K562 (cell line): ENCODE measurements at regions not wholly inside any gene's neighbourhood (a gene's known extent, or its start where the extent isn't known, plus 50 kb on each side); places are given as distances from the start of the nearest gene placed in this dataset.

Source experiments
- ATAC-seq: fragments of 200-7000 bp; cut with Tn5 transposase; 3 replicates; pipeline ENCODE4 v1.9.1; 2020; ENCODE audit warnings: moderate library complexity
- BruUV-seq: library from RNA; stranded (reverse); fragments of 400-500 nt; replicated peaks from 2 replicates; lab custom pipeline; 2021; lab: Mats Ljungman, UMichigan
- CTCF ChIA-PET: fragments of 300-600 bp; formaldehyde crosslinking; extraction: SDS; loops from one replicate; lab custom pipeline; 2021; ENCODE audit warnings: low intra/inter-chr PET ratio; lab: Yijun Ruan, JAX
- POLR2A ChIA-PET: fragments of 300-600, 350-650 bp; sonication (Branson Sonifier 250); formaldehyde crosslinking; extraction: SDS; loops from one replicate; lab custom pipeline; 2021; ENCODE audit warnings: antibody characterized with exemption, inconsistent platforms; lab: Yijun Ruan, JAX
- DNase-seq, 4 experiments: peaks; one replicate each; pipeline versions ENCODE4 v3.0.0 to v3.0.0-alpha.2; 2011 to 2018; ENCODE audit warnings: low spot score in 3 of 4, mixed read lengths in 3 of 4; ENCODE audit errors: extremely low read depth in 1 of 4
- FAIRE-seq: peaks from 2 replicates; lab custom pipeline; 2011; peaks lifted over from hg19 to GRCh38; lab: Jason Lieb, UNC
- H2AFZ ChIP-seq: 2 replicates; pipeline ENCODE4 v1.6.0; 2011; ENCODE audit warnings: low read depth, low read length, control low read depth, inconsistent platforms
- H3K27ac ChIP-seq: fragments of 200-600 bp; 3 replicates; pipeline ENCODE4 v1.8.0; 2011; ENCODE audit warnings: low read depth, mild to moderate bottlenecking, control low read depth, inconsistent platforms, low read length, moderate library complexity, mixed read lengths; ENCODE audit errors: extremely low read depth
- H3K27me3 ChIP-seq, 2 experiments: fragments of 300-600 bp in 1 of 2; 2 replicates in 1 of 2; 3 replicates in 1 of 2; pipeline versions ENCODE4 v1.6.0 to v1.8.0; 2011; ENCODE audit warnings: inconsistent platforms in 2 of 2, low read length in 2 of 2, mild to moderate bottlenecking in 1 of 2, mixed read lengths in 1 of 2, moderate library complexity in 1 of 2; ENCODE audit not compliant: control insufficient read depth in 2 of 2, insufficient read depth in 2 of 2
- H3K36me3 ChIP-seq: fragments of 300-600 bp; 3 replicates; pipeline ENCODE4 v1.8.0; 2011; ENCODE audit warnings: mild to moderate bottlenecking, low read length, inconsistent platforms; ENCODE audit not compliant: control insufficient read depth, insufficient read depth
- H3K4me1 ChIP-seq, 2 experiments: fragments of 200-600 bp in 1 of 2; replicated peaks in 1 of 2; 2 replicates in 1 of 2; 3 replicates in 1 of 2; pipeline versions ENCODE4 v1.5.1 to v1.8.0; 2011; ENCODE audit warnings: inconsistent platforms in 2 of 2, low read length in 2 of 2, mild to moderate bottlenecking in 1 of 2, mixed read lengths in 1 of 2, moderate library complexity in 1 of 2; ENCODE audit not compliant: control insufficient read depth in 2 of 2, insufficient read depth in 2 of 2
- H3K4me2 ChIP-seq: 2 replicates; pipeline ENCODE4 v1.6.1; 2011; ENCODE audit warnings: low read length, control low read depth, inconsistent platforms, mixed read lengths; ENCODE audit not compliant: insufficient read depth
- H3K4me3 ChIP-seq: fragments of 200-600 bp; sonication (generic), shearing (Covaris generic); 2 replicates; pipeline ENCODE4 v1.5.1; 2016; ENCODE audit warnings: control low read depth, inconsistent platforms
- H3K79me2 ChIP-seq: fragments of 200-600 bp; 3 replicates; pipeline ENCODE4 v1.8.0; 2011; ENCODE audit warnings: low read length, inconsistent platforms; ENCODE audit not compliant: control insufficient read depth, insufficient read depth
- H3K9ac ChIP-seq, 2 experiments: 2 replicates each; pipeline versions ENCODE4 v1.6.0 to v1.6.1; 2011; ENCODE audit warnings: low read depth in 2 of 2, low read length in 2 of 2, control low read depth in 1 of 2, inconsistent platforms in 1 of 2, mild to moderate bottlenecking in 1 of 2, mixed read lengths in 1 of 2; ENCODE audit not compliant: insufficient read depth in 1 of 2
- H3K9me1 ChIP-seq: one replicate; pipeline ENCODE4 v1.6.0; 2011; ENCODE audit warnings: inconsistent platforms, mild to moderate bottlenecking, low read length, moderate library complexity; ENCODE audit not compliant: control insufficient read depth, insufficient read depth
- H3K9me3 ChIP-seq: replicated peaks from 2 replicates; pipeline ENCODE4 v1.5.1; 2011; ENCODE audit warnings: low read depth, low read length, inconsistent platforms; ENCODE audit not compliant: control insufficient read depth, insufficient read depth
- H4K20me1 ChIP-seq: replicated peaks from 2 replicates; pipeline ENCODE4 v1.6.1; 2011; ENCODE audit warnings: low read length, inconsistent platforms, mixed read lengths; ENCODE audit not compliant: control insufficient read depth, insufficient read depth
- KAT8 ChIP-seq: fragments of 450-650 bp; IDR thresholded peaks from 2 replicates; pipeline ENCODE4 v1.6.1; 2016; ENCODE audit warnings: low read depth, mild to moderate bottlenecking
- NELFE ChIP-seq: IDR thresholded peaks from 2 replicates; pipeline ENCODE4 v1.6.1; 2011; ENCODE audit warnings: mild to moderate bottlenecking; ENCODE audit not compliant: insufficient read depth, insufficient read length
- RBM14 ChIP-seq: fragments of 200-400 bp; formaldehyde crosslinking; IDR thresholded peaks from 2 replicates; pipeline ENCODE4 v1.6.1; 2018; ENCODE audit warnings: low read depth, mild to moderate bottlenecking, low read length, moderate library complexity, borderline replicate concordance; ENCODE audit not compliant: insufficient read depth
- ZBTB7A ChIP-seq: IDR thresholded peaks from 2 replicates; pipeline ENCODE4 v1.6.1; 2011; ENCODE audit warnings: low read depth, mild to moderate bottlenecking, low read length, moderate library complexity, borderline replicate concordance; ENCODE audit not compliant: control insufficient read depth
- ZNF696 ChIP-seq: fragments of 250-450 bp; sonication (Bioruptor Pico); conservative IDR thresholded peaks from 2 replicates; pipeline ENCODE4 v1.4.0; 2020; ENCODE audit warnings: mild to moderate bottlenecking, moderate library complexity
- WGBS: fragments of 100-300 bp; shearing (Covaris generic); methylation state at CpG from one replicate; pipeline ENCODE4 v1.1.6; 2016; ENCODE audit warnings: low coverage, mixed read lengths; ENCODE audit not compliant: insufficient coverage; ENCODE audit errors: missing lambda C conversion rate; 5-methylcytosine and 5-hydroxymethylcytosine counted together
- in situ Hi-C: fragments of 300-500 bp; cut with MboI; formaldehyde crosslinking; loops from 4 replicates; pipeline ENCODE4 v1.15.0; 2018; ENCODE audit warnings: inconsistent platforms, mixed read lengths
- intact Hi-C: fragments of 100-400 bp; cut with micrococcal nuclease; formaldehyde crosslinking; loops from 2 replicates; pipeline ENCODE4 v1.14.2; 2022
- TF ChIP-seq, protein P1 (sequence below), 2 experiments: fragments of 450-650 bp; conservative IDR thresholded peaks; 2 replicates each; pipeline ENCODE4 v1.6.1; 2017; ENCODE audit warnings: mild to moderate bottlenecking in 2 of 2, moderate library complexity in 2 of 2
- TF ChIP-seq, protein P2 (sequence below): fragments of 450-650 bp; IDR thresholded peaks from 2 replicates; pipeline ENCODE4 v1.6.1; 2017; ENCODE audit warnings: antibody characterized with exemption, mild to moderate bottlenecking

DNA sequence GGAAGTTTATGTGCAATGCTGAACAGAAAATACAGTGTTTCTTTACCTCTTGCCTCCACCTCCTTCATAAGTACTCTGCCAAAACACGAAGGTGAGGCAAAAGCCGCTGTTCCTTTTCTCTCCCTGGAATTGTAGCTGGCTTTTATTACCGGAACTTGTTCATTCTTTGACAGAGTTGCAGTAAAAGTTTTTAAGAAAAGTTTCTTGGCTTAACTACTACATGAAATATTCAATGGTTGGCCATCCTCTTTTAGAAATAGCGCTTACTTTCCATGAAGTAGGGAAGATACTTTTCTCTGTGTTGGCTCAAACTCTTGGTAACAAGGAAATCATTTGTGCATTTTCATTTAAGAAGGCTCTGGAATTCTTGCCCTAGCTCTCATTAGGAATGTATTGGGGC lies 950.7 kb upstream of the FANCL start (continued):
- TF ChIP-seq, protein P1, sequence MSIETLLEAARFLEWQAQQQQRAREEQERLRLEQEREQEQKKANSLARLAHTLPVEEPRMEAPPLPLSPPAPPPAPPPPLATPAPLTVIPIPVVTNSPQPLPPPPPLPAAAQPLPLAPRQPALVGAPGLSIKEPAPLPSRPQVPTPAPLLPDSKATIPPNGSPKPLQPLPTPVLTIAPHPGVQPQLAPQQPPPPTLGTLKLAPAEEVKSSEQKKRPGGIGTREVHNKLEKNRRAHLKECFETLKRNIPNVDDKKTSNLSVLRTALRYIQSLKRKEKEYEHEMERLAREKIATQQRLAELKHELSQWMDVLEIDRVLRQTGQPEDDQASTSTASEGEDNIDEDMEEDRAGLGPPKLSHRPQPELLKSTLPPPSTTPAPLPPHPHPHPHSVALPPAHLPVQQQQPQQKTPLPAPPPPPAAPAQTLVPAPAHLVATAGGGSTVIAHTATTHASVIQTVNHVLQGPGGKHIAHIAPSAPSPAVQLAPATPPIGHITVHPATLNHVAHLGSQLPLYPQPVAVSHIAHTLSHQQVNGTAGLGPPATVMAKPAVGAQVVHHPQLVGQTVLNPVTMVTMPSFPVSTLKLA (conservative IDR thresholded peaks at IDR 0.05), result no peak
- no peak for TF ChIP-seq ZNF696
- TF ChIP-seq ZBTB7A, result no peak
- TF ChIP-seq RBM14, result no peak

GRCh38 chr2:59190518-59190917 lies 949.4 kb upstream of the FANCL start:
- Histone ChIP-seq H2AFZ (no peak overlapping the region), H3K4me1 (no peaks in the 10 kb centered on the region), H3K9me3 (no peaks in the 10 kb centered on the region), H3K4me2 (no peak overlapping the region), H3K9me1 (no peaks in the 10 kb centered on the region), H3K27me3 (no peaks in the 10 kb centered on the region), H3K27ac (no peak overlapping the region), H3K4me3 (no peak overlapping the region), H3K36me3 (no peaks in the 10 kb centered on the region), H3K9ac (no peak overlapping the region), H4K20me1 (no peaks in the 10 kb centered on the region), H3K79me2 (no peaks in the 10 kb centered on the region)
- in situ Hi-C loops (no loop called here), intact Hi-C loops (no loop called here)
- DNase-seq (no peak), FAIRE-seq (no peak), ATAC-seq (no peak)
- POLR2A ChIA-PET, result interaction anchor here (0.7 kb wide), 1 partner anchor 14 kb away, joined by 3 read pairs; no protein-coding TSS in a partner anchor
- no TSS peak for BruUV-seq
- WGBS, result 0% methylated on average over 1 of the region's 1 CpG
- TF ChIP-seq KAT8 (no peak), NELFE (no peak)
- TF ChIP-seq, protein P2, sequence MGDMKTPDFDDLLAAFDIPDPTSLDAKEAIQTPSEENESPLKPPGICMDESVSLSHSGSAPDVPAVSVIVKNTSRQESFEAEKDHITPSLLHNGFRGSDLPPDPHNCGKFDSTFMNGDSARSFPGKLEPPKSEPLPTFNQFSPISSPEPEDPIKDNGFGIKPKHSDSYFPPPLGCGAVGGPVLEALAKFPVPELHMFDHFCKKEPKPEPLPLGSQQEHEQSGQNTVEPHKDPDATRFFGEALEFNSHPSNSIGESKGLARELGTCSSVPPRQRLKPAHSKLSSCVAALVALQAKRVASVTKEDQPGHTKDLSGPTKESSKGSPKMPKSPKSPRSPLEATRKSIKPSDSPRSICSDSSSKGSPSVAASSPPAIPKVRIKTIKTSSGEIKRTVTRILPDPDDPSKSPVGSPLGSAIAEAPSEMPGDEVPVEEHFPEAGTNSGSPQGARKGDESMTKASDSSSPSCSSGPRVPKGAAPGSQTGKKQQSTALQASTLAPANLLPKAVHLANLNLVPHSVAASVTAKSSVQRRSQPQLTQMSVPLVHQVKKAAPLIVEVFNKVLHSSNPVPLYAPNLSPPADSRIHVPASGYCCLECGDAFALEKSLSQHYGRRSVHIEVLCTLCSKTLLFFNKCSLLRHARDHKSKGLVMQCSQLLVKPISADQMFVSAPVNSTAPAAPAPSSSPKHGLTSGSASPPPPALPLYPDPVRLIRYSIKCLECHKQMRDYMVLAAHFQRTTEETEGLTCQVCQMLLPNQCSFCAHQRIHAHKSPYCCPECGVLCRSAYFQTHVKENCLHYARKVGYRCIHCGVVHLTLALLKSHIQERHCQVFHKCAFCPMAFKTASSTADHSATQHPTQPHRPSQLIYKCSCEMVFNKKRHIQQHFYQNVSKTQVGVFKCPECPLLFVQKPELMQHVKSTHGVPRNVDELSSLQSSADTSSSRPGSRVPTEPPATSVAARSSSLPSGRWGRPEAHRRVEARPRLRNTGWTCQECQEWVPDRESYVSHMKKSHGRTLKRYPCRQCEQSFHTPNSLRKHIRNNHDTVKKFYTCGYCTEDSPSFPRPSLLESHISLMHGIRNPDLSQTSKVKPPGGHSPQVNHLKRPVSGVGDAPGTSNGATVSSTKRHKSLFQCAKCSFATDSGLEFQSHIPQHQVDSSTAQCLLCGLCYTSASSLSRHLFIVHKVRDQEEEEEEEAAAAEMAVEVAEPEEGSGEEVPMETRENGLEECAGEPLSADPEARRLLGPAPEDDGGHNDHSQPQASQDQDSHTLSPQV, result no peak
- CTCF ChIA-PET, result no interaction called here
